ENCODE measurements at regions not wholly inside any gene's neighbourhood (a gene's known extent, or its start where the extent isn't known, plus 50 kb on each side); places are given as distances from the start of the nearest gene placed in this dataset.

GRCh38 chr3:127135241-127136023 is 57.5 kb upstream of the PRR23E start:
- TF ChIP-seq CTCF (conservative IDR thresholded peaks at IDR 0.05 in 1 of 2, IDR thresholded peaks at IDR 0.05 in 1 of 2; ENCODE audit: low read depth in 1 of 2, low read length in 2 of 2) (no peak), EZH2 (IDR thresholded peaks at IDR 0.05; ENCODE audit: low read length, missing control alignments) (peak; percentile 63)

All from fibroblast of lung (primary cell).